ENCODE measurements at regions not wholly inside any gene's neighbourhood (a gene's known extent, or its start where the extent isn't known, plus 50 kb on each side); places are given as distances from the start of the nearest gene placed in this dataset.

- no peak for DNase-seq (ENCODE audit: low spot score)
Observed at GRCh38 chr22:48253136-48253535, 1490.7 kb downstream of the TBC1D22A start.

DNA sequence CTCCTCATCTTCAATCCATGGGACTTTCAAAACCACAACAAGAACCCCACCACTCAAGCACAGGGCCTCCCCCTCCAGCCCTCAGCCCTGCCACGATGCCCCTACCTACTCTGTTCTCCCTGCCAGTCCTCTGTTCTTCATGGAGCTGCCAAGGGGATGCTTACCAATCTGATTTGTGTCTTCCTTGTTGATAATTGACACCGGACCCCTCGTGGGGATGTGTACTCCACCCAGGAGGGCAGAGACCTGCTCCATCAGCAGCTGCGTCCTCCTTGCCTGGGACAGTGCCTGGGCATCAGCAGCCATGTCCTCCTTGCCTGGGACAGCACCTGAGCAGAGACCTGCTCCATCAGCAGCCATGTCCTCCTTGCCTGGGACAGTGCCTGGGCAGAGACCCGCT is 1489.2 kb downstream of the TBC1D22A start:
- no peak for DNase-seq (ENCODE audit: low spot score)

- no peak for DNase-seq (ENCODE audit: low spot score)
Observed at GRCh38 chr22:48250937-48251530, 1488.6 kb downstream of the TBC1D22A start.

GRCh38 chr22:48250286-48250895 is 1487.9 kb downstream of the TBC1D22A start:
- DNase-seq (ENCODE audit: low spot score): no peak

- DNase-seq (ENCODE audit: low spot score): no peak
Observed at GRCh38 chr22:48249713-48250268, 1487.3 kb downstream of the TBC1D22A start.

DNA sequence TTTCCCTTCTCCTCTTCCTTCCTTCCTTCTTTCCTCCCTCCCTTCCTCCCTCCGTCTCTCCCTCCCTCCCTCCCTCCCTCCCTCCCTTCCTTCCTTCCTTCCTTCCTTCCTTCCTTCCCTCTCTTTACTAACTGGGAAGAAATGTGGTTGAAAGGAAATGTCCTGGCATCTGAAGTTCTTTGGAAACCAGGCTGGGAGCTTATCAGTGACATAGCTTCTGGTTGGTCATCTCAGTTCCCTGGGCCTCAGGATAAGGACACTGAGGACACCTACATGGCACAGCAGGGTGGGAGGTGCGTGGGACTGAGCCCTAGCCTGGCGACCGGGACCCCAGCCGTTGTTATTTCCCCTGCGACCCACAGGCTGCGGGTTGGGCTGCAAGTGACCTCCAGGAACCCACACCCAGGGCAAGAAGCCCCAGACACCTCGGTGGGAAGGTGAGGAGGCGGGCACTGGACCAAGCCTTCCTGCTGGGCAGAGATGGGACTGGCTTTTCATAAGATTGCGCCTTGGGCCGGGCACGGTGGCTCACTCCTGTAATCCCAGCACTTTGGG is 1486.5 kb downstream of the TBC1D22A start:
- no peak for DNase-seq (ENCODE audit: low spot score)

GRCh38 chr22:48247829-48248228 is 1485.4 kb downstream of the TBC1D22A start:
- DNase-seq (ENCODE audit: low spot score): no peak

DNA sequence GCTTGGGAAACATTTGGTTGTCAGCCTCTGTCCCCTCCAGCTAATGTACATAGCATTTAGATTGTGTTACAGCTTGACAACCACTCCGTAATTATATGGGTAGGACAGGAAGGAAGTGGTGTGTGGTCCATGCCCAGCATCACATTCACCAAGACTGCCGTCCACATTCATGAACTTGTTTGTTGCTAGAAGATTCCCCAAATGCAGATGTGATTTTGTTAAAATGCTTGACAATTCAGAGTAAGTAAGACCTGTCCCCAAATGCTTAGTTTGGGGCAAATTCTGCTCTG is 1482.7 kb downstream of the TBC1D22A start:
- no peak for DNase-seq (ENCODE audit: low spot score)

- DNase-seq (ENCODE audit: low spot score): no peak
Observed at GRCh38 chr22:48244388-48245195, 1482.1 kb downstream of the TBC1D22A start.

- DNase-seq (ENCODE audit: low spot score): no peak
Observed at GRCh38 chr22:48242461-48242864, 1480.0 kb downstream of the TBC1D22A start.

DNA sequence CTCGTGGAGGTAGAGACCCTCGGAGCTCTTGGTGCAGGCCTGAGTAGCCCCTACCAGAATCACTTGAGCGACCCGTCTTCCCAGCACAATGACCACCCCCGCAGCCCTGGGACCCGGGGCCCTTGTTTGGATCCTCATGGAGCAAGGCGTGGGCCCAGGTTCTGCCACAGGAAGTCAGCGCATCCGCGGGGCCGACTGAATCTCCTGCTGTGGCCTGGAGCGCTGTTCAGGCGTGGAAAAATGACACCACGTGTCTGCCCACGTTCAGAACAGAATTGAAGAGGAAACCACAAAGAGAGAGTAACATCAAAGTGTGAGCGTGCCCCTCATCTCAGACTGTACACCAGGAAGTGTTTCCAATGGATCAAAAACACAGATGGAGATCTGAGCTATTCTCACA is 1479.2 kb downstream of the TBC1D22A start:
- DNase-seq (ENCODE audit: low spot score): no peak

DNA sequence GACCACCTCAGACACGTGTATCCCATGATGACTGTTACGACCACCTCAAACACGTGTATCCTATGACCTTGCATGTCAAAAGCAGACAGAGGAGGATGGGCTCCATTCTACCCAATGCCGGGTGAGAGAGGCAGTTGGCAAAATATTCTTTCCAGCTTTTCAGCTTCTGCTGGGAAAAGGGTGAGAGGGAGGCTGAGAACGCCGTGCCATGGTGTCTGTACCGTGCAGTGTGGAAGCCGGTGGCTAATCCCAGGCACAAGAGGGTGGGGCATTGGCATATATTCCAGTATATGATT is 1478.4 kb downstream of the TBC1D22A start:
- DNase-seq (ENCODE audit: low spot score): no peak

DNA sequence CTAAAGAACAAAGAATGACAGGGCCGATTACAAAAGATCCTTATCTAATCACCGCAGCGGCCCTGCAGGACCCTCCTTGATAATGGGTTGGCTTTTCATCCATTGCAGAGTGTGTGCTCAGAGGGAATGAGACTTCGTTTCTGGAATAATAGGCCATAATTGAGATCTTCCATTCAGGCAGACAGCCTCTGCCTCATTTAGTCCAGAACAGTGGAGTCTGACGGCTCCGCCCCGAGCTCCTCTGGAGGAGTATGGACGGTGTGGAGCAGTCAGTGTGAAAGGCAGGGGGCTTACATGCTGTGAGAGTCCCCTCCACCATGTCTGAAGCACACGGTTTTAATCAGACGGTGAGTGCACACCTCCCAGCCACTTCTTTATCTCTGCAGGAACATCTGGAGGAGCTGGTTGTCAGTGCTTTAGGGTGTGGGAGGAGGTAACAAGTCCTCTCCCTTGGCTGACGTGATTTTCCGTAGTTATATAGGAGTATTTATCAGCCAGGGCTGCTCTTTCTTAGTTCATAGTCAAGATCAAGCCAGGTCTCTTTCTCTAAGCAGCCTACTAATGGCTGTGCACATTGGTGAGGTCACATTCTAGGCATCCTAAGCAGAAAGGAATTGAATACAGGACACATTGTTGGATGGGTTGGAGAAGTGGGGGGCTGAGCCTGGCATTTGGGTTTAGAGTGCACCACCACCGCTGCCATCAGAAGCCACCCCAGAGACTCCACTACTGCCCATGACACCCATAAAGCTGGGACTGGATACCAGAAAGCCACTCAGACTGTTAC is 1477.9 kb downstream of the TBC1D22A start:
- no peak for DNase-seq (ENCODE audit: low spot score)

DNA sequence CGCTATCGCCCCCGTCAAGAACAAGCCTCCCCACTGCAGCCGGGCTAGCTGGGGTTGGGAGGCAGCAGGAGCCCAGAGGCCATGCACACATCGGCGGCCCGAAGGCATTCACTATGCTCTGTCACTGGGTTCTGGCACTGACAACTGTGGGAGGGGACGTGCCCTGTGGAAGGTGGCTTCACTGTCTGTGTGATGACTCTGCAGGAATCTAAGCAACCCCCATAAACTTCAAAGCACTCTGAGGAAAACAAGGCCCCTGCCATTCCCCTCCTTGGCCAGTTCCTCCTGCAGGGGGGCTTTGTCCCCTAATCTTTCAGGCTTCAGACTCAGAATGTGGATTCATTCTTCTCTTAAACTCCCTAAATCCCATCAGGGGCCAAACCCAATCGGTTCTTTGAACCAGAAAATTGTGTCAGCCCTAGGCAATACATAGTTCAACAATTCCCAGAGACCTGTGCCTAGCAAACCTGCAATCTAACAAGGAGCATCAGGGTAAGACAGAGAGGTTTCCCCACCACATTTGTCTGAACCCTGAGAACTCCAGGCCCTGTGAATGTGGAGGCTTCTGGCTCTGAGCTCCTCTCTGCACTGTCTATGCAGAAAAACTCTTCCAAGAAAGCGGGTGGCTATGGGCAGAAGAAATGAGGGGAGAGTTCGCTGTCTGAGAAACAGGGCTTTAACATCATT is 1477.2 kb downstream of the TBC1D22A start:
- no peak for DNase-seq (ENCODE audit: low spot score)

- no peak for DNase-seq (ENCODE audit: low spot score)
Observed at GRCh38 chr22:48238966-48239365, 1476.5 kb downstream of the TBC1D22A start.

DNA sequence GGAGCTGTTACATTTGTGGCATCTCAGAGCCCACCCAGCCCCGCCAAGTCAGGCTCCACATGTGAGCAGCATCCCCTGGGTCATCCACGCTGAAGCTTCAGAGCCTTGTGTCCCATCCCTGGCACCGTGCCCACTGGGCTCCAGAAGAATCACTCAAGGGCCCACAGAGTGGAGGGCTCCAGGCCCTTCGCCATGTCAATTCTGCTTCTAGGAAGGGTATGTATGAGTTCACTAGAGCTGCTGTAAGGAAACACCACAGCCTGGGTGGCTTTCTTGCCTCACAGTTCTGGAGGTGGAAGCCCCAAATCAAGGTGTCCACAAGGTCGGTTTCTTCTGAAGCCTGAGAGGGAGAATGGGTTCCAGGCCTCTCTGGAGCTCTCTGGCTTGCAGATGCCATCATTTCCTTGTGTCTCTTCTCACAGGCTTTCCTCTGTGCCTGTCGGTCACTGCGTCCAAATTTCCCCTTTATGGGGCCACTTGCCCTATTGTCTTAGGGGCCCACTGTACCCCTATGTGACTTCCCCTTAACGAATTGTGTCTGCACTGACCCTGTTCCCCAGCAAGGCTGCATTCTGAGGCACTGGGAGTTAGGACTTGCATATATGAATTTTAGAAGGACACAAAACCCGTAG is 1476.0 kb downstream of the TBC1D22A start:
- DNase-seq (ENCODE audit: low spot score): no peak

DNA sequence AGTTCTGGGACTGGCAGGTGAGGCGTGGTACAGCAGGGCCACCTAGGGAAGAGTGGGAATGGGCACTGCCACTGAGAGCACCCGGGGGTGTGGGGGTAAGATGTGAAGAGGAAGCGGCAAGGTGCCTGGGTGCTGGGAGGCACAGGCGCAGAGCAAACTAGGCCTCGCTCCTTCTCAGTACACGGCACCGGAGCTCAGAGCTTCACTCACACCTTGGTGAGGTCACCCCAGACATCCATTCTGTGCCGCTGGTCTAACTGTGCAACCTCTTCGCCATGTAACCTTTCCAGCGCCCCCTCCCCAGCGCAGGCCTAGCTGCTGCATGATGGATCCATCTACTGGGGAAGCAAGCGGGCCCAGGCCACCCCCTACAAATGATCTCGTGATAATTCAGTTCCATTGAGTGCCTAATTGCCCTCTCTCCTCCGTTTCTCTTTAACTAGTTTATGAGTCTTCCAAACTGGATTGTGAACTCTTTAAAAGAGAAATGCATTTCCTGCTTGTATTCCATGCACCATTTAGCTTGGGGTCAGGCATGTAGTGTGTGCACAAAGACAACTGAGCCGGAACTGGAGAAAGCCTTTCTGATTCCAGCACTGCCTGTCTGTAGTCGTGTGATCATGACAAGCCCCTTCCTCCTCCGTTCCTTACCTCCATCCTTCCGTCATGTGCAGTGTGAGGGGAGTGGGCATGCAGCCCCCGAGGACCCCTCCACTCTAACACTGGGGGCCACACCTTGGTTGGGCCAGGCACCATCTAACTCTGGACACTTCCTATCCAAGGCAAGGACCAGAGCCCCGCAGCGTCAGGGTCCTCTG is 1475.2 kb downstream of the TBC1D22A start:
- DNase-seq (ENCODE audit: low spot score): no peak

GRCh38 chr22:48236261-48236660 is 1473.8 kb downstream of the TBC1D22A start:
- DNase-seq (ENCODE audit: low spot score): no peak

DNA sequence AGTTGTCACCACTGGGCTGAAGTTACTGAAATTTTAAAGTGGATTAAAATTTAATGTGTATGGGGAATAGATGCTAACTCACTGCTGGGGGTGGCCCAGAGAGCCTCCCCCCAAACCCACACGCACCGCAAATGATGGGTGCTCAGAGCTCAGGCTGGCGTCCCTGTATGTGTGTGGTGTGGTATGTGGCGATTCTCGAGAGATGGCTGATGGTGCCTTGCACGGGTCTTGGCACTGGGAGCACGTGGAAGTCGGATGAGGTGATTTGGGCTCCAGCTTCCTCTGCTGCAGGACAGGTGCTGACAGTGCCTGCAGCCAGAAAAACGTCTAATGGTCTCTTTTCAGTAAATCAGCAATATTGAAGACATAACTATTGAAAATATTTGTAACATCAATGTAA is 1473.3 kb downstream of the TBC1D22A start:
- DNase-seq (ENCODE audit: low spot score): no peak

DNA sequence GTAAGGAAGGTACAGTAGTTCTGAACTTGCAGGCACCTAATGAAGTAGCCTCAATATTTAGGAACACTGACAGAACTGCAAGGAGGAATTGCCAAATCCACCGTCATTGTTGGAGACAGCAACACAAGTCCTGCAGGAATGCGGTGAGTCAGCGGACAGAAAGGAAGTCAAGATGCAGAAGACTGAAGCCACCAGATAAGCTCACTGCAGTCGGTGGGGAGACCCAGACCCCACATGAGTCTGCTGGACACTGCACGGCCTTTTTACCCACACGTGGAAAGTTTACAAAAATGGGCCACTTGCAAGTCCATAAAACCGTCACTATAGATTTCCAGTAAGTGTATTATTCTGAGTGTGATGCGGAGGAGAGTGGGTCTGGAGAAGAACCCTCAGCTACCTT is 1471.6 kb downstream of the TBC1D22A start:
- no peak for DNase-seq (ENCODE audit: low spot score)

All from CD4-positive, alpha-beta T cell treated with Interleukin-2 at 100 ng/mL for 4 hours (primary cell).